Inflammatory macrophage treated with lipopolysaccharide for 4 hours (primary cell): ENCODE measurements at regions not wholly inside any gene's neighbourhood (a gene's known extent, or its start where the extent isn't known, plus 50 kb on each side); places are given as distances from the start of the nearest gene placed in this dataset.

Source experiments
- DNase-seq: peaks from one replicate; pipeline ENCODE4 v3.0.0-alpha.2; 2020

GRCh38 chr2:19807866-19808265 lies 93.9 kb downstream of the TTC32 start:
- no peak for DNase-seq

GRCh38 chr2:19807346-19807745 lies 94.4 kb downstream of the TTC32 start:
- no peak for DNase-seq

GRCh38 chr2:19806591-19806990 lies 95.2 kb downstream of the TTC32 start:
- DNase-seq = no peak

- no peak for DNase-seq
Observed at GRCh38 chr2:19806131-19806530, 95.7 kb downstream of the TTC32 start.

GRCh38 chr2:19805266-19805665 lies 96.5 kb downstream of the TTC32 start:
- no peak for DNase-seq

- DNase-seq = no peak
Observed at GRCh38 chr2:19804639-19805260, 97.0 kb downstream of the TTC32 start.

- no peak for DNase-seq
Observed at GRCh38 chr2:19802086-19802841, 99.5 kb downstream of the TTC32 start.

GRCh38 chr2:19801367-19802080 lies 100.3 kb downstream of the TTC32 start:
- no peak for DNase-seq

- DNase-seq = no peak
Observed at GRCh38 chr2:19800796-19801195, 101.0 kb downstream of the TTC32 start.

- no peak for DNase-seq
Observed at GRCh38 chr2:19799881-19800780, 101.7 kb downstream of the TTC32 start.

- DNase-seq = no peak
Observed at GRCh38 chr2:19797871-19798270, 103.9 kb downstream of the TTC32 start.

- no peak for DNase-seq
Observed at GRCh38 chr2:19797243-19797810, 104.5 kb downstream of the TTC32 start.

GRCh38 chr2:19796035-19796695 lies 105.6 kb downstream of the TTC32 start:
- no peak for DNase-seq

GRCh38 chr2:19793132-19793750 lies 108.5 kb downstream of the TTC32 start:
- DNase-seq = peak; percentile 24

GRCh38 chr2:19790291-19790690 lies 111.5 kb downstream of the TTC32 start:
- DNase-seq = no peak

- DNase-seq = no peak
Observed at GRCh38 chr2:19787134-19787533, 114.6 kb downstream of the TTC32 start.

- DNase-seq = peak; percentile 73
Observed at GRCh38 chr2:19786408-19787058, 115.2 kb downstream of the TTC32 start.

GRCh38 chr2:19785867-19786266 lies 115.9 kb downstream of the TTC32 start:
- no peak for DNase-seq

GRCh38 chr2:19785447-19785846 lies 116.3 kb downstream of the TTC32 start:
- DNase-seq = peak; percentile 10

GRCh38 chr2:19784456-19784855 lies 117.3 kb downstream of the TTC32 start:
- no peak for DNase-seq

- no peak for DNase-seq
Observed at GRCh38 chr2:19783935-19784334, 117.8 kb downstream of the TTC32 start.
